IMR-90 (cell line): ENCODE measurements at regions not wholly inside any gene's neighbourhood (a gene's known extent, or its start where the extent isn't known, plus 50 kb on each side); places are given as distances from the start of the nearest gene placed in this dataset.

ENCODE experiments used
- ATAC-seq: fragments of 200-7000 bp; cut with Tn5 transposase; 2 replicates; pipeline ENCODE4 v1.9.1; 2020; ENCODE audit warnings: low read depth, mild to moderate bottlenecking, moderate library complexity
- BruUV-seq: library from RNA; stranded (reverse); fragments of 400-500 nt; replicated peaks from 2 replicates; lab custom pipeline; 2021; lab: Mats Ljungman, UMichigan
- CTCF ChIA-PET: fragments of 300-600 bp; formaldehyde crosslinking; extraction: SDS; loops from one replicate; lab custom pipeline; 2021; ENCODE audit warnings: antibody characterized with exemption; lab: Yijun Ruan, JAX
- POLR2A ChIA-PET: fragments of 300-600 bp; sonication (Branson Sonifier 250); formaldehyde crosslinking; loops from one replicate; lab custom pipeline; 2022; ENCODE audit warnings: antibody characterized with exemption; ENCODE audit not compliant: unreplicated experiment; lab: Charles Lee
- DNase-seq: peaks from one replicate; pipeline ENCODE4 v3.0.0; 2013
- H2AFZ ChIP-seq: replicated peaks from 2 replicates; pipeline ENCODE3; 2013; ENCODE audit warnings: low read length, mild to moderate bottlenecking; ENCODE audit not compliant: poor library complexity
- H2AK5ac ChIP-seq: 2 replicates; pipeline ENCODE4 v1.6.1; 2013; ENCODE audit warnings: low read depth, low read length, inconsistent platforms
- H2AK9ac ChIP-seq: replicated peaks from 2 replicates; pipeline ENCODE3; 2013; ENCODE audit warnings: mild to moderate bottlenecking, low read depth, low read length, moderate library complexity; ENCODE audit not compliant: poor library complexity
- H2BK120ac ChIP-seq: 2 replicates; pipeline ENCODE4 v1.6.1; 2013; ENCODE audit warnings: low read depth, low read length, inconsistent platforms
- H2BK15ac ChIP-seq: 3 replicates; pipeline ENCODE4 v1.6.1; 2013; ENCODE audit warnings: low read depth, low read length, inconsistent platforms
- H2BK20ac ChIP-seq: 2 replicates; pipeline ENCODE4 v1.6.1; 2013; ENCODE audit warnings: low read depth, mild to moderate bottlenecking, inconsistent platforms, low read length, moderate library complexity
- H2BK5ac ChIP-seq: 2 replicates; pipeline ENCODE4 v1.6.1; 2013; ENCODE audit warnings: mild to moderate bottlenecking, low read depth, low read length, inconsistent platforms; ENCODE audit not compliant: poor library complexity, severe bottlenecking
- H3K14ac ChIP-seq: replicated peaks from 2 replicates; pipeline ENCODE4 v1.6.1; 2013; ENCODE audit warnings: low read depth, low read length, inconsistent platforms
- H3K18ac ChIP-seq: 2 replicates; pipeline ENCODE4 v1.6.1; 2013; ENCODE audit warnings: low read depth, low read length, control low read depth
- H3K23ac ChIP-seq: 2 replicates; pipeline ENCODE4 v1.6.1; 2013; ENCODE audit warnings: low read depth, low read length, inconsistent platforms
- H3K27ac ChIP-seq: 2 replicates; pipeline ENCODE4 v1.5.1; 2013; ENCODE audit warnings: mild to moderate bottlenecking, control low read depth, low read length; ENCODE audit not compliant: insufficient read depth
- H3K27me3 ChIP-seq: 2 replicates; pipeline ENCODE4 v1.6.1; 2013; ENCODE audit warnings: low read length; ENCODE audit not compliant: control insufficient read depth, insufficient read depth
- H3K36me3 ChIP-seq: 2 replicates; pipeline ENCODE4 v1.6.1; 2013; ENCODE audit warnings: low read length, mixed read lengths; ENCODE audit not compliant: control insufficient read depth, insufficient read depth
- H3K4ac ChIP-seq: 2 replicates; pipeline ENCODE4 v1.6.1; 2013; ENCODE audit warnings: low read depth, low read length, inconsistent platforms
- H3K4me1 ChIP-seq: 2 replicates; pipeline ENCODE4 v1.6.1; 2013; ENCODE audit warnings: low read length, mixed read lengths; ENCODE audit not compliant: control insufficient read depth, insufficient read depth
- H3K4me2 ChIP-seq: 2 replicates; pipeline ENCODE4 v1.6.1; 2013; ENCODE audit warnings: low read depth, mild to moderate bottlenecking, control low read depth, low read length, moderate library complexity
- H3K4me3 ChIP-seq: 2 replicates; pipeline ENCODE4 v1.5.1; 2013; ENCODE audit warnings: low read depth, mild to moderate bottlenecking, control low read depth, low read length, moderate library complexity; ENCODE audit not compliant: insufficient read depth
- H3K56ac ChIP-seq: 2 replicates; pipeline ENCODE4 v1.6.1; 2013; ENCODE audit warnings: low read length, inconsistent platforms; ENCODE audit not compliant: insufficient read depth; ENCODE audit errors: extremely low read depth
- H3K79me1 ChIP-seq, 2 experiments: 2 replicates each; pipeline ENCODE4 v1.6.1; 2013; ENCODE audit warnings: low read length in 2 of 2, inconsistent platforms in 1 of 2, low read depth in 1 of 2
- H3K9ac ChIP-seq: 2 replicates; pipeline ENCODE4 v1.6.1; 2013; ENCODE audit warnings: low read depth, low read length, control low read depth
- H3K9me1 ChIP-seq: 2 replicates; pipeline ENCODE4 v1.6.1; 2013; ENCODE audit warnings: low read length, inconsistent platforms; ENCODE audit not compliant: insufficient read depth
- H3K9me3 ChIP-seq: 2 replicates; pipeline ENCODE4 v1.6.1; 2013; ENCODE audit warnings: low read length; ENCODE audit not compliant: control insufficient read depth, insufficient read depth
- H4K20me1 ChIP-seq: 2 replicates; pipeline ENCODE4 v1.6.1; 2013; ENCODE audit warnings: low read length, inconsistent platforms; ENCODE audit not compliant: insufficient read depth
- H4K5ac ChIP-seq: 2 replicates; pipeline ENCODE4 v1.6.1; 2013; ENCODE audit warnings: mild to moderate bottlenecking, low read depth, low read length, control low read depth
- H4K8ac ChIP-seq, 2 experiments: 2 replicates each; pipeline ENCODE4 v1.6.1; 2013; ENCODE audit warnings: low read depth in 2 of 2, low read length in 2 of 2, control low read depth in 1 of 2, inconsistent platforms in 1 of 2
- H4K91ac ChIP-seq: 2 replicates; pipeline ENCODE4 v1.6.1; 2013; ENCODE audit warnings: low read depth, low read length, inconsistent platforms; ENCODE audit not compliant: insufficient read depth
- BHLHE40 ChIP-seq: fragments of 150-350 bp; IDR thresholded peaks from 2 replicates; pipeline ENCODE4 v1.6.1; 2016; ENCODE audit warnings: mild to moderate bottlenecking, low read depth, low read length
- CHD1 ChIP-seq: IDR thresholded peaks from 2 replicates; pipeline ENCODE4 v1.6.1; 2012; ENCODE audit warnings: low read depth, low read length, improper control_type of control experiment
- FOS ChIP-seq: fragments of 150-350 bp; IDR thresholded peaks from 2 replicates; pipeline ENCODE4 v1.6.1; 2016; ENCODE audit warnings: low read depth, low read length
- MXI1 ChIP-seq: IDR thresholded peaks from 2 replicates; pipeline ENCODE4 v1.6.1; 2012; ENCODE audit warnings: low read depth, mild to moderate bottlenecking, low read length, moderate library complexity, borderline replicate concordance
- NFE2L2 ChIP-seq: fragments of 150-350 bp; IDR thresholded peaks from 2 replicates; pipeline ENCODE4 v1.6.1; 2016; ENCODE audit warnings: low read depth, mild to moderate bottlenecking, low read length
- POLR2A ChIP-seq: IDR thresholded peaks from 2 replicates; pipeline ENCODE4 v1.6.1; 2012; ENCODE audit warnings: mild to moderate bottlenecking, low read depth, low read length
- RAD21 ChIP-seq: IDR thresholded peaks from 2 replicates; pipeline ENCODE4 v1.6.1; 2012; ENCODE audit warnings: low read length, improper control_type of control experiment
- RCOR1 ChIP-seq: IDR thresholded peaks from 2 replicates; pipeline ENCODE4 v1.6.1; 2012; ENCODE audit warnings: mild to moderate bottlenecking, low read length, improper control_type of control experiment; ENCODE audit not compliant: insufficient replicate concordance
- RFX5 ChIP-seq: IDR thresholded peaks from 2 replicates; pipeline ENCODE4 v1.8.0; 2012; ENCODE audit warnings: low read depth, mild to moderate bottlenecking, low read length, moderate library complexity
- WGBS, 2 experiments: methylation state at CpG; one replicate each; pipeline versions ENCODE4 v1.1.5 to v1.1.7; 2013; ENCODE audit warnings: missing lambda C conversion rate in 2 of 2; ENCODE audit not compliant: insufficient read length in 1 of 2; ENCODE audit errors: extremely low coverage in 2 of 2; 5-methylcytosine and 5-hydroxymethylcytosine counted together
- dilution Hi-C: fragments of 300-500 bp; cut with HindIII; formaldehyde crosslinking; loops from one replicate; pipeline ENCODE4 v1.14.3; 2018; ENCODE audit warnings: low sequenced_read_pairs; ENCODE audit not compliant: unreplicated experiment
- in situ Hi-C: fragments of 300-500 bp; cut with MboI; formaldehyde crosslinking; loops from 3 replicates; pipeline ENCODE4 v1.14.3; 2019; ENCODE audit warnings: low sequenced_read_pairs, inconsistent platforms, mixed read lengths
- intact Hi-C: fragments of 100-400 bp; cut with micrococcal nuclease; formaldehyde crosslinking; loops from 2 replicates; pipeline ENCODE4 v1.10.0; 2022
- TF ChIP-seq, protein P1 (sequence below): fragments of 150-350 bp; IDR thresholded peaks from 2 replicates; pipeline ENCODE4 v1.6.1; 2017; ENCODE audit warnings: mild to moderate bottlenecking, antibody characterized with exemption, low read length, low read depth
- TF ChIP-seq, protein P2 (sequence below): fragments of 150-350 bp; IDR thresholded peaks from 2 replicates; pipeline ENCODE4 v1.6.1; 2016; ENCODE audit warnings: low read depth, mild to moderate bottlenecking, low read length, moderate library complexity, borderline replicate concordance

DNA sequence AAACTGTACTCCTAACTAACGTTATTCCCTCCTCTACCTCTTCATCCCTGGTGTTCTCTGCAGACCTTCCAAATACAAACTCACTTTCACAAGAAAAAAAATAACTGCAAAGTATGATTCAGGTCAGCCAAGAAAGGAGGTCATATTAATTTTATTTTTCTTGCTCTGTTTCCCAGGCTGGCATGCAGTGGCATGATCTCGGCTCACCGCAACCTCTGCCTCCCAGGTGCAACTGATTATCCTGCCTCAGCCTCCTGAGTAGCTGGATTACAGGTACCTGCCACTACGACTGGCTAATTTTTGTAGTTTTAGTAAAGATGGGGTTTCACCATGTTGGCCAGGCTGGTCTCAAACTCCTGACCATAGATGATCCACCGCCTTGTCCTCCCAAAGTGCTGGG is 156.6 kb downstream of the CHIC2 start:
- peak overlapping the region; percentile 54 for H3K27ac ChIP-seq
- peak overlapping the region; percentile 61 for H3K18ac ChIP-seq
- H3K14ac ChIP-seq = no peak overlapping the region
- intact Hi-C loops = loop anchor here (1.0 to 5.0 kb wide), 11 partner anchors 121 to 710 kb away; partner anchors contain the start of gene SCFD2
- ChIA-PET POLR2A (interaction anchor here (1.2 to 1.4 kb wide), 2 partner anchors 127 to 326 kb away, joined by 3 to 8 read pairs; no protein-coding TSS in a partner anchor), CTCF (interaction anchor here (0.9 to 3.4 kb wide), 9 partner anchors 22 to 892 kb away, joined by 3 to 15 read pairs (median 5); no protein-coding TSS in a partner anchor)
- no peak overlapping the region for H2BK5ac ChIP-seq
- no peaks in the 10 kb centered on the region for H4K20me1 ChIP-seq
- no peak overlapping the region for H3K4me2 ChIP-seq
- 0 out of 4 replicates have a peak, but pooled peaks cover 0 to 4% of the 10 kb centered on the region in 2 experiments for H3K79me1 ChIP-seq
- no peaks in the 10 kb centered on the region for H3K27me3 ChIP-seq
- DNase-seq = no peak
- H4K5ac ChIP-seq = peak overlapping the region; percentile 26; the same call in 1 of the 2 replicates
- H3K9me3 ChIP-seq = no peaks in the 10 kb centered on the region
- H2AK9ac ChIP-seq = no peak overlapping the region
- WGBS, 2 experiments = no CpG with 5 or more reads among the region's 5 CpGs
- TF ChIP-seq BHLHE40 (no peak), RFX5 (no peak), MXI1 (no peak), RCOR1 (no peak), CHD1 (no peak), POLR2A (no peak), FOS (no peak), RAD21 (no peak), NFE2L2 (no peak)
- TF ChIP-seq, protein P1, sequence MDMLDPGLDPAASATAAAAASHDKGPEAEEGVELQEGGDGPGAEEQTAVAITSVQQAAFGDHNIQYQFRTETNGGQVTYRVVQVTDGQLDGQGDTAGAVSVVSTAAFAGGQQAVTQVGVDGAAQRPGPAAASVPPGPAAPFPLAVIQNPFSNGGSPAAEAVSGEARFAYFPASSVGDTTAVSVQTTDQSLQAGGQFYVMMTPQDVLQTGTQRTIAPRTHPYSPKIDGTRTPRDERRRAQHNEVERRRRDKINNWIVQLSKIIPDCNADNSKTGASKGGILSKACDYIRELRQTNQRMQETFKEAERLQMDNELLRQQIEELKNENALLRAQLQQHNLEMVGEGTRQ = no peak
- TF ChIP-seq, protein P2, sequence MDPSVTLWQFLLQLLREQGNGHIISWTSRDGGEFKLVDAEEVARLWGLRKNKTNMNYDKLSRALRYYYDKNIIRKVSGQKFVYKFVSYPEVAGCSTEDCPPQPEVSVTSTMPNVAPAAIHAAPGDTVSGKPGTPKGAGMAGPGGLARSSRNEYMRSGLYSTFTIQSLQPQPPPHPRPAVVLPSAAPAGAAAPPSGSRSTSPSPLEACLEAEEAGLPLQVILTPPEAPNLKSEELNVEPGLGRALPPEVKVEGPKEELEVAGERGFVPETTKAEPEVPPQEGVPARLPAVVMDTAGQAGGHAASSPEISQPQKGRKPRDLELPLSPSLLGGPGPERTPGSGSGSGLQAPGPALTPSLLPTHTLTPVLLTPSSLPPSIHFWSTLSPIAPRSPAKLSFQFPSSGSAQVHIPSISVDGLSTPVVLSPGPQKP = no peak
- no peaks in the 10 kb centered on the region; the same call in 1 of the 2 replicates for H3K9me1 ChIP-seq
- H3K56ac ChIP-seq = no peak overlapping the region
- 0 out of 2 replicates have a peak overlapping the region, but pooled peaks have one; percentile 24 for H2AK5ac ChIP-seq
- no TSS peak for BruUV-seq
- H3K4ac ChIP-seq = peak overlapping the region; percentile 44
- peak overlapping the region; percentile 94; the same call in 1 of the 2 replicates for H3K9ac ChIP-seq
- in situ Hi-C loops = loop anchor here (5.0 to 25.0 kb wide), 4 partner anchors 200 to 893 kb away; partner anchors contain the start of gene PDGFRA
- H4K91ac ChIP-seq = no peak overlapping the region
- H2BK20ac ChIP-seq = peak overlapping the region; percentile 30; the same call in 1 of the 2 replicates
- peak overlapping the region; percentile 94 for H2BK120ac ChIP-seq
- no peak overlapping the region for H2AFZ ChIP-seq
- peak overlapping the region; percentile 26; the same call in 1 of the 2 replicates for H3K23ac ChIP-seq
- H2BK15ac ChIP-seq = peak overlapping the region; percentile 18; the same call in 1 of the 3 replicates
- no peak for ATAC-seq
- no peaks in the 10 kb centered on the region for H3K36me3 ChIP-seq
- H3K4me3 ChIP-seq = no peak overlapping the region
- dilution Hi-C loops = no loop called here
- peaks cover 11% of the 10 kb centered on the region for H3K4me1 ChIP-seq
- peak overlapping the region in 1 of 2 experiments; percentile 20; a peak in 3 of 4 replicates for H4K8ac ChIP-seq
